ENCODE measurements at regions not wholly inside any gene's neighbourhood (a gene's known extent, or its start where the extent isn't known, plus 50 kb on each side); places are given as distances from the start of the nearest gene placed in this dataset.

- TF ChIP-seq CTCF (IDR thresholded peaks at IDR 0.05; ENCODE audit: insufficient read depth, low read length) (no peak), POLR2AphosphoS5 (IDR thresholded peaks at IDR 0.05; ENCODE audit: low read depth) (no peak), GABPA (IDR thresholded peaks at IDR 0.05; ENCODE audit: low read depth) (no peak), REST (IDR thresholded peaks at IDR 0.05; ENCODE audit: insufficient replicate concordance, low read depth) (no peak)
Measured at GRCh38 chr6:88380618-88381288, 214.6 kb upstream of the CNR1 start.
